ENCODE measurements at regions not wholly inside any gene's neighbourhood (a gene's known extent, or its start where the extent isn't known, plus 50 kb on each side); places are given as distances from the start of the nearest gene placed in this dataset.
"Not testable (repeated sequence)": the region's sequence is repeated elsewhere in the genome, so short reads cannot be mapped to it uniquely, and the experiment has no call there.

DNA sequence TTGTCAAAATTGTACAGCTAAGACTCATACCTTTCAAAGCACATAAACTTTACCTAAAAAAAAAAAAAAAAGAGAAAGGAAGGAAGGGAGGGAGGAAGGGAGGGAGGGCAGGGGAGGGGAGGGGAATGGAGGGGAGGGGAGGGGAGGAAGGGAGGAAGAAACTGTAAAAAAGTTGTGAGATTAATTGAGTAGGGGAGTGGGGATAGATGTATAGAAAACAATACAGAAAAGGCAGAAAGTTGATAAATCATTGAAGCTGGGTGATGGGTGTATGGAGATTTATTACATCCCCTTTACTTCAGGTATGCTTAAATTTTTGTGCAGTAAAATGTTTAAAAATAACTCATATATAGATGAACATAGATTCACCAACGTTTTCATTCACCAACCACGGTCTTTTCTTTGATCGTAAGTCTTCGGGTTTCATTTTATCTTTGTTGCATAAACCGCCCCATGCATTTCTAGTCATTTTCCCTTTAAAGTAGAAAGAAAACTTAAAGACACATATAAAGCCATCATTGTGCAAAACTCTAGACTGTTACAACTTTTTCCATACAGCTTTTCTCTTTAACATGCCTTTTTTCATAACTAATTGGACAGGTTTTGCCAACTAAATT is 191.2 kb upstream of the KRR1 start:
- H3K4me1 ChIP-seq (ENCODE audit: control insufficient read depth, insufficient read depth, low read length): no peaks in the 10 kb centered on the region
- WGBS, 2 experiments: 60 to 62% methylated on average over 4 of the region's 5 CpGs
- no peak overlapping the region for H3K27ac ChIP-seq (ENCODE audit: insufficient read depth, low read depth, low read length, poor library complexity, severe bottlenecking)
- H3K4me3 ChIP-seq (ENCODE audit: insufficient read depth, low read depth, low read length): no peak overlapping the region
- no peaks in the 10 kb centered on the region for H3K36me3 ChIP-seq (ENCODE audit: control insufficient read depth, insufficient read depth, low read length)
- H3K27me3 ChIP-seq (ENCODE audit: control insufficient read depth, insufficient read depth, low read length, poor library complexity, severe bottlenecking): no peaks in the 10 kb centered on the region
- H3K9me3 ChIP-seq (ENCODE audit: control insufficient read depth, low read length): no peaks in the 10 kb centered on the region

GRCh38 chr12:75701859-75702258 is 190.4 kb upstream of the KRR1 start:
- no peak overlapping the region for H3K27ac ChIP-seq (ENCODE audit: insufficient read depth, low read depth, low read length, poor library complexity, severe bottlenecking)
- H3K36me3 ChIP-seq (ENCODE audit: control insufficient read depth, insufficient read depth, low read length): no peaks in the 10 kb centered on the region
- WGBS, 2 experiments: 89 to 95% methylated on average over 2 of the region's 2 CpGs
- H3K4me3 ChIP-seq (ENCODE audit: insufficient read depth, low read depth, low read length): no peak overlapping the region
- no peaks in the 10 kb centered on the region for H3K27me3 ChIP-seq (ENCODE audit: control insufficient read depth, insufficient read depth, low read length, poor library complexity, severe bottlenecking)
- no peaks in the 10 kb centered on the region for H3K4me1 ChIP-seq (ENCODE audit: control insufficient read depth, insufficient read depth, low read length)
- no peaks in the 10 kb centered on the region for H3K9me3 ChIP-seq (ENCODE audit: control insufficient read depth, low read length)

DNA sequence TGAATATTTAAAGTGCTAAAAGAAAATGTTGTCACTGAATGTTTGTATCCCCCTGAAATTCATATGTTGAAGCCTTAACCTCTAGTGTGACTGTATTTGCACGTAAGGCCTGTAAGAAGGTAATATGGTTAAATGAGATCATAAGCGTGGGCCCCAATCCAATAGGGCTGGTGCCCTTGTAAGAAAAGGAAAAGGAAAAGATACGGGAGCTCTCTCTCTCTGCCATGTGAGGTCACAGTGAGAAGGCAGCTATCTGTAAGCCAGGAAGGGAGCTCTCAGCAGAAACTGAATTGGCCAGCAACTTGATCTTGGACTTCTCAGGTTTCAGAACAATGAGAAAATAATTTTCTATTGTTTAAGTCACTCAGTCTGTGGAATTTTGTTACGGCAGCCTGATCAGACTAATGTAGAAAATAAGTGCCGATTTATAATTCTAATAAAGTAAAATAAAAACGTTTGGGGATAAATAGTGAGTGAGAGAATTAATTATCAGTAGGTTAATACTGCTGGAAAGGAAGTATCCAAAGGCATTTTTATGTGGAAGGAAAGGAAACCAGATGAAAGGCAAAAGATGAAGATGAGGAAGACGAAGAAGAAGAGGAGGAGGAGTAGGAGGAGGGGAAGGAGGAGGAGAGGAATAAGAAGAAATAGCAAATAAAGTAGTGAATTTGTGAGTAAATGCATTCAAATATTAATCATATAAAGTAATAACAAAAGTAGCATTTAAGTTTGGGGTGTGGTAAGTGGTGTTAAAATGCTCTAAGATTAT is 188.5 kb upstream of the KRR1 start:
- no peaks in the 10 kb centered on the region for H3K9me3 ChIP-seq (ENCODE audit: control insufficient read depth, low read length)
- H3K4me3 ChIP-seq (ENCODE audit: insufficient read depth, low read depth, low read length): no peak overlapping the region
- no peaks in the 10 kb centered on the region for H3K36me3 ChIP-seq (ENCODE audit: control insufficient read depth, insufficient read depth, low read length)
- H3K27ac ChIP-seq (ENCODE audit: insufficient read depth, low read depth, low read length, poor library complexity, severe bottlenecking): no peak overlapping the region
- H3K4me1 ChIP-seq (ENCODE audit: control insufficient read depth, insufficient read depth, low read length): no peaks in the 10 kb centered on the region
- 73 to 76% methylated on average over 7 of the region's 7 CpGs for WGBS, 2 experiments
- no peaks in the 10 kb centered on the region for H3K27me3 ChIP-seq (ENCODE audit: control insufficient read depth, insufficient read depth, low read length, poor library complexity, severe bottlenecking)

- Histone ChIP-seq H3K27me3 (ENCODE audit: control insufficient read depth, insufficient read depth, low read length, poor library complexity, severe bottlenecking) (no peaks in the 10 kb centered on the region), H3K4me1 (ENCODE audit: control insufficient read depth, insufficient read depth, low read length) (no peaks in the 10 kb centered on the region), H3K36me3 (ENCODE audit: control insufficient read depth, insufficient read depth, low read length) (no peaks in the 10 kb centered on the region), H3K27ac (ENCODE audit: insufficient read depth, low read depth, low read length, poor library complexity, severe bottlenecking) (no peak overlapping the region), H3K9me3 (ENCODE audit: control insufficient read depth, low read length) (no peaks in the 10 kb centered on the region), H3K4me3 (ENCODE audit: insufficient read depth, low read depth, low read length) (no peak overlapping the region)
- 93 to 94% methylated on average over 1 of the region's 1 CpG for WGBS, 2 experiments
Measured at GRCh38 chr12:75699251-75699650, 187.8 kb upstream of the KRR1 start.

- H3K36me3 ChIP-seq (ENCODE audit: control insufficient read depth, insufficient read depth, low read length): no peaks in the 10 kb centered on the region
- H3K27ac ChIP-seq (ENCODE audit: insufficient read depth, low read depth, low read length, poor library complexity, severe bottlenecking): no peak overlapping the region
- WGBS, 2 experiments: 88 to 90% methylated on average over 1 of the region's 1 CpG
- no peaks in the 10 kb centered on the region for H3K4me1 ChIP-seq (ENCODE audit: control insufficient read depth, insufficient read depth, low read length)
- H3K4me3 ChIP-seq (ENCODE audit: insufficient read depth, low read depth, low read length): no peak overlapping the region
- no peaks in the 10 kb centered on the region for H3K9me3 ChIP-seq (ENCODE audit: control insufficient read depth, low read length)
- H3K27me3 ChIP-seq (ENCODE audit: control insufficient read depth, insufficient read depth, low read length, poor library complexity, severe bottlenecking): no peaks in the 10 kb centered on the region
Measured at GRCh38 chr12:75698052-75698451, 186.6 kb upstream of the KRR1 start.

DNA sequence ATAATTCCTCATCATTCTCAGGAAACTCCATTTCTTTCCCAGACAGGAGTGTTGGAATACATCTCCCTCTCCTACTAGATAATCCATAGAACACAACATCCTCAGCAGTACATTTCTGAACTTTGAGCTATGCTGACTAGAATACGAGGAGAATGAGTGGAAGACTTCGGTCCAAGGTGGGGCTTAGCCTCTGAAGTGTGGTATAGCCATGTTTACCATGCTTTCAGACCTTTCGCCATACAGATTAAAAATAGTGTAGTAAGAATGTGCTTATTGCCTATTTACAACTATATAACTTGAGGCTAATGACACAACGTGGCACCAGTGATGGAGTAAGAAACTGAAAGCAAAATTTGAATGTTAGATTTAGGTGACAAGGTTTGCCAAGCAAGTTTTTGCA is 184.5 kb upstream of the KRR1 start:
- no peaks in the 10 kb centered on the region for H3K4me1 ChIP-seq (ENCODE audit: control insufficient read depth, insufficient read depth, low read length)
- H3K36me3 ChIP-seq (ENCODE audit: control insufficient read depth, insufficient read depth, low read length): no peaks in the 10 kb centered on the region
- H3K9me3 ChIP-seq (ENCODE audit: control insufficient read depth, low read length): no peaks in the 10 kb centered on the region
- H3K4me3 ChIP-seq (ENCODE audit: insufficient read depth, low read depth, low read length): no peak overlapping the region
- no peaks in the 10 kb centered on the region for H3K27me3 ChIP-seq (ENCODE audit: control insufficient read depth, insufficient read depth, low read length, poor library complexity, severe bottlenecking)
- 73 to 100% methylated on average over 3 to 4 of the region's 4 CpGs for WGBS, 2 experiments
- no peak overlapping the region for H3K27ac ChIP-seq (ENCODE audit: insufficient read depth, low read depth, low read length, poor library complexity, severe bottlenecking)

DNA sequence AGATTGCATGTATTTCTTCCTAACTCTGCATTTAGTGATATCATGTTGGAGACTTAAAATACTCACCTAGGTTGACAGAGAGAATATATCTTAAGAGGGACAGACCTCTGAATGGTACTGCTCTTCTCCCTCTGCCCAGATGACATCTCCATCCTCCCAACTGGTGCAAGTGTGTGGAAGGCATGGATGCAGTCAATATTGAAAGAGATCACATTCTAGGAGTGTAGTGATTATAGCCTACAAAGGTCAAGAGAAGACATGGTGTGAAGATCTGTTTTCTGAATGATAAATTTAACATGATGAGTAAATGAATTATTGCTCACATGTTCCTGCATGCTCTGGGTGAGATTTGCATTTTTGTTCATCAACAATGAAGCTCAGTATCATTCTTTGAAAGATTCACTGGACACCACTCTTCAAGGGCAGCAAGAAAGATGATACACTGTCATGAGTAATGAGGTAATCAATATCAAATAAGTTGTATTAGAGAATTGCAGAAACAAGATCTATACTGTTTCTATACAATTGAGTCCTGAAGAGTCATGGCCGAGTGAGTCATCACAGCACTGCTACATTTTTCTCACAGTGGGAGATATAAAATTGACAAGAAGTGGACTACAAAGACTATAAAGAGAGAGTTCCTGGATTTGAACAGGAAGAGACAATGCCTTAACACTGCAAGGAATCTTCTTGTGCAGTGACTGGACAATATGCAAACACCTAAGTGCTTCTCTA is 183.3 kb upstream of the KRR1 start:
- no peak overlapping the region for H3K27ac ChIP-seq (ENCODE audit: insufficient read depth, low read depth, low read length, poor library complexity, severe bottlenecking)
- WGBS, 2 experiments: 96 to 100% methylated on average over 1 of the region's 1 CpG
- no peaks in the 10 kb centered on the region for H3K9me3 ChIP-seq (ENCODE audit: control insufficient read depth, low read length)
- no peaks in the 10 kb centered on the region for H3K36me3 ChIP-seq (ENCODE audit: control insufficient read depth, insufficient read depth, low read length)
- H3K27me3 ChIP-seq (ENCODE audit: control insufficient read depth, insufficient read depth, low read length, poor library complexity, severe bottlenecking): no peaks in the 10 kb centered on the region
- H3K4me3 ChIP-seq (ENCODE audit: insufficient read depth, low read depth, low read length): no peak overlapping the region
- no peaks in the 10 kb centered on the region for H3K4me1 ChIP-seq (ENCODE audit: control insufficient read depth, insufficient read depth, low read length)

DNA sequence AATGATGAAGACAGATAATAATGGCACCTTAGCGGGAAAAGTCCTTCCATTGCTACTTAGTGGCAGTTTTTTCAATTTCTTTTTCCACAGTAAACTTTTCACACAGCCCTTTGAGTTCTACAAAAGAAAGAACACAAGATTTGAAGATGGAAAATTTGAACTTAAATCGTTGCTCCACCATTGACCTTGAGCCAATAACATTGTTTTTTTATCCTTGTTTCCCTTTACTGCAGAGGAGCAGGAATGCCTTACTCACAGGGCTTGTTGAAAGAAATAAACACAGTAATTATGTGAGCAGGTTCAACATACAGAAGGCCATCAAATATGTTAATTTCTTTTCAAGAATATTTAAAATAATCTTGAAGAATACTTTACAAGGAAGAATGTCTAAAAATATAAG is 181.5 kb upstream of the KRR1 start:
- Histone ChIP-seq H3K36me3 (ENCODE audit: control insufficient read depth, insufficient read depth, low read length) (no peaks in the 10 kb centered on the region), H3K27me3 (ENCODE audit: control insufficient read depth, insufficient read depth, low read length, poor library complexity, severe bottlenecking) (no peaks in the 10 kb centered on the region), H3K4me1 (ENCODE audit: control insufficient read depth, insufficient read depth, low read length) (no peaks in the 10 kb centered on the region), H3K4me3 (ENCODE audit: insufficient read depth, low read depth, low read length) (no peak overlapping the region), H3K27ac (ENCODE audit: insufficient read depth, low read depth, low read length, poor library complexity, severe bottlenecking) (no peak overlapping the region), H3K9me3 (ENCODE audit: control insufficient read depth, low read length) (no peaks in the 10 kb centered on the region)
- WGBS, 2 experiments: 68 to 77% methylated on average over 2 of the region's 2 CpGs

DNA sequence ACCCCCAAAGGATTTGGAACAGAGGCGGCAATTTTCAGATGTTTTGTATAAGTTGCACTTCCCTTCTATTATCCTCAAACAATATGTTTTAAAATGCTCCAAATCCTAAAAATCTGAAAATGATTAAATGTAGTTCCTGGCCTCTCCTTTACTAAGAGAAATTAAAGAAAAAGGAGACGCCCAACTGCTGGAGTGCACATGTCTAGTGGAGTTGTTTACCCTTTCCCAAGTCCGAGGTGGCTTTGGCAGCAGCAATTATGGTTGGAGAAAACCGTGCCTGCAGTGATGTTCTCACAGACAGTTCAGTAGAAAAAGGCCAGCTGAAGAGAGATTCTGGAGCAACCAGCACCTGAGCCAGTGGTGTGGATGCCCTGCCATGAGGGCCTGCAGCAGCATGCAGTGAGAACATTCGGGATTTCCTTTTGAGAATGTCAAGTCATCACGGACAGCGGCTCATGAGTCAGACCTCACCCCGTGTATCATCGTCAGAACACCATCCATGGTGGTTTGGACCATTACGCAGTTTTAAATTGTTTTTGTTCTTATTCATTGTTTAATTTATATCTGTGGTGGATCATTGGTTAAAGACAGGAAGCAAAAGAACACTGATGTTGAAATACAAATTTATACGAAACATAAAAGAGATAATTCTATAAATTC is 179.0 kb upstream of the KRR1 start:
- no peaks in the 10 kb centered on the region for H3K27me3 ChIP-seq (ENCODE audit: control insufficient read depth, insufficient read depth, low read length, poor library complexity, severe bottlenecking)
- no peak overlapping the region for H3K4me3 ChIP-seq (ENCODE audit: insufficient read depth, low read depth, low read length)
- H3K27ac ChIP-seq (ENCODE audit: insufficient read depth, low read depth, low read length, poor library complexity, severe bottlenecking): no peak overlapping the region
- 95% methylated on average over 10 of the region's 11 CpGs for WGBS, 2 experiments
- H3K9me3 ChIP-seq (ENCODE audit: control insufficient read depth, low read length): no peaks in the 10 kb centered on the region
- H3K4me1 ChIP-seq (ENCODE audit: control insufficient read depth, insufficient read depth, low read length): no peaks in the 10 kb centered on the region
- no peaks in the 10 kb centered on the region for H3K36me3 ChIP-seq (ENCODE audit: control insufficient read depth, insufficient read depth, low read length)

DNA sequence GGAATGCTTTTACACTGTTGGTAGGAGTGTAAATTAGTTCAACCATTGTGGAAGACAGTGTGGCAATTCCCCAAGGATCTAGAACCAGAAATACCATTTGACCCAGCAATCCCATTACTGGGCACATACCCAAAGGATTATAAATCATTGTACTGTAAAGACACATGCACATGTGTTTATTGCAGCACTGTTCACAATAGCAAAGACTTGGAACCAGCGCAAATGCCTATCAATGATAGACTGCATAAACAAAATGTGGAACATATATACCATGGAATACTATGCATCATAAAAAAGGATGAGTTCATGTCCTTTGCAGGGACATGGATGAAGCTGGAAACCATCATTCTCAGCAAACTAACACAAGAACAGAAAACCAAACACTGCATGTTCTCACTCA is 174.8 kb upstream of the KRR1 start:
- H3K4me1 ChIP-seq (ENCODE audit: control insufficient read depth, insufficient read depth, low read length); H3K27me3 ChIP-seq (ENCODE audit: control insufficient read depth, insufficient read depth, low read length, poor library complexity, severe bottlenecking); H3K9me3 ChIP-seq (ENCODE audit: control insufficient read depth, low read length); H3K27ac ChIP-seq (ENCODE audit: insufficient read depth, low read depth, low read length, poor library complexity, severe bottlenecking); H3K4me3 ChIP-seq (ENCODE audit: insufficient read depth, low read depth, low read length); H3K36me3 ChIP-seq (ENCODE audit: control insufficient read depth, insufficient read depth, low read length): not testable (repeated sequence)
- 45% methylated on average over 1 of the region's 1 CpG; no CpG with 5 or more reads in 1 of the 2 experiments for WGBS, 2 experiments
